ENCODE measurements at regions not wholly inside any gene's neighbourhood (a gene's known extent, or its start where the extent isn't known, plus 50 kb on each side); places are given as distances from the start of the nearest gene placed in this dataset.

DNA sequence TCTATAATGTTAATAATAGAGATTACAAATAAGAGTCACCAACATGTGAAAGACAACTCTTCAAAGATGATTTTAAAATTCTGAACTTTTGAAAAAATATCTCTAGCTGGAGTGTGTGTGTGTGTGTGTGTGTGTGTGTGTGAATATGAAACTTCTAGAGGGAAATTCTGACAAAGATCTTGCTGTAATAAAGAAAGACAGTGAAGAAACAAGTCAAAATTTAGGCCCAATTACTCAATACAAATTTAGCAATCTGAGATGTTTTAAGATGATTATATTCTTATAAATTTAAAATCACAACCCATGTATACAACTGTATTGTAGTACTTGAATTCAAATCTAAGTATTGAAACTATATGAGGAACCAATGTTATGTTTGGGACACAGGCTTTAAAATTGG, 57.2 kb upstream of the UGP2 start:
- Histone ChIP-seq H4K20me1 (ENCODE audit: insufficient read depth, low read length) (no peaks in the 10 kb centered on the region), H3K27me3 (replicated peaks; ENCODE audit: insufficient read depth, low read length) (no peaks in the 10 kb centered on the region), H3K4me2 (ENCODE audit: low read depth, low read length) (no peak overlapping the region), H3K4me3 (ENCODE audit: low read length) (no peak overlapping the region), H3K36me3 (replicated peaks; ENCODE audit: insufficient read depth, low read length) (no peaks in the 10 kb centered on the region), H3K9ac (ENCODE audit: low read length) (no peak overlapping the region), H3K9me2 (replicated peaks; ENCODE audit: insufficient read depth, low read length) (no peaks in the 10 kb centered on the region), H3F3A (ENCODE audit: insufficient read depth, low read length) (no peaks in the 10 kb centered on the region), H3K79me2 (ENCODE audit: low read length) (no peaks in the 10 kb centered on the region), H3K4me1 (ENCODE audit: low read length) (no peaks in the 10 kb centered on the region), H2AFZ (ENCODE audit: low read length) (no peak overlapping the region), H3K9me3 (replicated peaks; ENCODE audit: insufficient read depth, low read length) (no peaks in the 10 kb centered on the region), H3K27ac (ENCODE audit: low read length) (no peak overlapping the region)
- no peak for DNase-seq
- TF ChIP-seq EZH2phosphoT487 (IDR thresholded peaks at IDR 0.05; ENCODE audit: low read length) (no peak), EZH2 (optimal IDR thresholded peaks at IDR 0.05; ENCODE audit: low read depth, low read length) (no peak)
- TF ChIP-seq, protein P1, sequence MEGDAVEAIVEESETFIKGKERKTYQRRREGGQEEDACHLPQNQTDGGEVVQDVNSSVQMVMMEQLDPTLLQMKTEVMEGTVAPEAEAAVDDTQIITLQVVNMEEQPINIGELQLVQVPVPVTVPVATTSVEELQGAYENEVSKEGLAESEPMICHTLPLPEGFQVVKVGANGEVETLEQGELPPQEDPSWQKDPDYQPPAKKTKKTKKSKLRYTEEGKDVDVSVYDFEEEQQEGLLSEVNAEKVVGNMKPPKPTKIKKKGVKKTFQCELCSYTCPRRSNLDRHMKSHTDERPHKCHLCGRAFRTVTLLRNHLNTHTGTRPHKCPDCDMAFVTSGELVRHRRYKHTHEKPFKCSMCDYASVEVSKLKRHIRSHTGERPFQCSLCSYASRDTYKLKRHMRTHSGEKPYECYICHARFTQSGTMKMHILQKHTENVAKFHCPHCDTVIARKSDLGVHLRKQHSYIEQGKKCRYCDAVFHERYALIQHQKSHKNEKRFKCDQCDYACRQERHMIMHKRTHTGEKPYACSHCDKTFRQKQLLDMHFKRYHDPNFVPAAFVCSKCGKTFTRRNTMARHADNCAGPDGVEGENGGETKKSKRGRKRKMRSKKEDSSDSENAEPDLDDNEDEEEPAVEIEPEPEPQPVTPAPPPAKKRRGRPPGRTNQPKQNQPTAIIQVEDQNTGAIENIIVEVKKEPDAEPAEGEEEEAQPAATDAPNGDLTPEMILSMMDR (IDR thresholded peaks at IDR 0.05; ENCODE audit: low read length), result no peak

GRCh38 chr2:63785096-63785495, 56.6 kb upstream of the UGP2 start:
- no peaks in the 10 kb centered on the region for H3K27me3 ChIP-seq (replicated peaks; ENCODE audit: insufficient read depth, low read length)
- DNase-seq, result no peak
- no peaks in the 10 kb centered on the region for H4K20me1 ChIP-seq (ENCODE audit: insufficient read depth, low read length)
- TF ChIP-seq, protein P1 (IDR thresholded peaks at IDR 0.05; ENCODE audit: low read length), result no peak
- TF ChIP-seq EZH2phosphoT487 (IDR thresholded peaks at IDR 0.05; ENCODE audit: low read length), result no peak
- TF ChIP-seq EZH2 (optimal IDR thresholded peaks at IDR 0.05; ENCODE audit: low read depth, low read length), result no peak
- no peaks in the 10 kb centered on the region for H3K4me1 ChIP-seq (ENCODE audit: low read length)
- no peaks in the 10 kb centered on the region for H3K79me2 ChIP-seq (ENCODE audit: low read length)
- no peak overlapping the region for H3K9ac ChIP-seq (ENCODE audit: low read length)
- H3K36me3 ChIP-seq (replicated peaks; ENCODE audit: insufficient read depth, low read length), result no peaks in the 10 kb centered on the region
- H3K27ac ChIP-seq (ENCODE audit: low read length), result no peak overlapping the region
- no peak overlapping the region for H2AFZ ChIP-seq (ENCODE audit: low read length)
- no peak overlapping the region for H3K4me2 ChIP-seq (ENCODE audit: low read depth, low read length)
- no peak overlapping the region for H3K4me3 ChIP-seq (ENCODE audit: low read length)
- H3K9me3 ChIP-seq (replicated peaks; ENCODE audit: insufficient read depth, low read length), result no peaks in the 10 kb centered on the region
- H3K9me2 ChIP-seq (replicated peaks; ENCODE audit: insufficient read depth, low read length), result no peaks in the 10 kb centered on the region
- no peaks in the 10 kb centered on the region for H3F3A ChIP-seq (ENCODE audit: insufficient read depth, low read length)

- Histone ChIP-seq H3K27me3 (replicated peaks; ENCODE audit: insufficient read depth, low read length) (no peaks in the 10 kb centered on the region), H3K27ac (ENCODE audit: low read length) (no peak overlapping the region), H3K9me3 (replicated peaks; ENCODE audit: insufficient read depth, low read length) (no peaks in the 10 kb centered on the region), H3K9me2 (replicated peaks; ENCODE audit: insufficient read depth, low read length) (no peaks in the 10 kb centered on the region), H3K4me3 (ENCODE audit: low read length) (no peak overlapping the region), H3F3A (ENCODE audit: insufficient read depth, low read length) (no peaks in the 10 kb centered on the region), H2AFZ (ENCODE audit: low read length) (no peak overlapping the region), H4K20me1 (ENCODE audit: insufficient read depth, low read length) (no peaks in the 10 kb centered on the region), H3K4me1 (ENCODE audit: low read length) (no peaks in the 10 kb centered on the region), H3K9ac (ENCODE audit: low read length) (no peak overlapping the region), H3K79me2 (ENCODE audit: low read length) (no peaks in the 10 kb centered on the region), H3K4me2 (ENCODE audit: low read depth, low read length) (no peak overlapping the region), H3K36me3 (replicated peaks; ENCODE audit: insufficient read depth, low read length) (no peaks in the 10 kb centered on the region)
- DNase-seq, result no peak
- no peak for TF ChIP-seq EZH2 (optimal IDR thresholded peaks at IDR 0.05; ENCODE audit: low read depth, low read length)
- no peak for TF ChIP-seq EZH2phosphoT487 (IDR thresholded peaks at IDR 0.05; ENCODE audit: low read length)
- TF ChIP-seq, protein P1 (IDR thresholded peaks at IDR 0.05; ENCODE audit: low read length), result no peak
These were observed 55.2 kb upstream of the UGP2 start for GRCh38 chr2:63786471-63786870.
